HG03064 (cell line): ENCODE measurements at regions not wholly inside any gene's neighbourhood (a gene's known extent, or its start where the extent isn't known, plus 50 kb on each side); places are given as distances from the start of the nearest gene placed in this dataset.
"Not testable (repeated sequence)": the region's sequence is repeated elsewhere in the genome, so short reads cannot be mapped to it uniquely, and the experiment has no call there.

Experiments
- ATAC-seq: cut with Tn5 transposase; IDR thresholded peaks from one replicate; pipeline ENCODE4 v1.9.1; 2021; ENCODE audit warnings: low read depth; ENCODE audit not compliant: unreplicated experiment

DNA sequence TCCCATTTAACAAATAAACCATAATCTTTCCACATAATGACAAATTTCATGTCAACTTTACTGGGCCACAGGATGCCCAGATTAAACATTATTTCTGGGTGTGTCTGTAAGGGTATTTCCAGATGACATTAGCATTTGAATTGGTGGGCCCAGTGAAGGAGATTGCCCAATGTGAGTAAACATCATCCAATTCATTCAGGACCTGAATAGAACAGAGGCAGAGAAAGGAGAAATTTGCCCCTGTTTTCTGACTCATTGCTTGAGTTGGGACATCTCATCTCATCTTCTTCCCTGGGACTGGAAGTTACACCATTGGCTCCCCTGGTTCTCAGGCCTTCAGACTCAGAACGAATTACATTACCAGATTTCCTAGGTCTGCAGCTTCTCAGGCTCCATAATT lies 142.9 kb downstream of the TPBG start:
- ATAC-seq, result no peak

DNA sequence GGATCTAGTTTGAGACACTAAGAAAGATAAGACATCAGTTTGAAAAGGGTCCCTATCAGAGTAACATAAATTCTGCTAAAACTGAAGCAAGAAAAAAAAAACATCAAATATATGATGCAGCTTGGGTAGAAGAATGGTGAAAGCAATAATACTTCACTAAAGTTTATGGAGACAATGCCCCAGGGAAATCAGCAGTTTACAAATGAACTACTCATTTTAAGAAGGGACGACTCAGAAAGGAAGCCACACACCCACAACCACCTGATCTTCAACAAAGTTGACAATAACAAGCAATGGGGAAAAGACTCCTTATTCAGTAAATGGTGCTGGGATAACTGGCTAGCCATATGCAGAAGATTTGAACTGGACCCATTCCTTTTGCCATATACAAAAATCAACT lies 143.5 kb downstream of the TPBG start:
- ATAC-seq, result no peak

DNA sequence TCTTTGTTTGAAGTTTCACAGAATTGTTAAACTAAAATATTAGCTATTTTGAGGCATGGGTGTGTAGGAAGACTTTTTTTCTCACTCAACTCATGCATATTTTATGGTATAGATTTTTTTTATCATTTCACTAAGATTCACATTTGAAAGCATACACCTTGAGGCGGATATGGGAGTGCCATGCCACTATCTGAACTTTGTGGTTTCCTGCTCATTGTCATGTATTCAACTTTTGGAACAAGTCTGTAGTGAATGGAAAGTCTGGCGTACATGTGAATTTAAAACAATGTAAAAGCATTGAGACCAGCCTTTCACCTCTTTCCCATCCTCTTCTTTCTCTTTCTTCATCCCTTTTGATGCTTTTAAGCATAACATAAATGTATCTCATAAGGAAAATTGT lies 147.9 kb downstream of the TPBG start:
- ATAC-seq, result no peak

DNA sequence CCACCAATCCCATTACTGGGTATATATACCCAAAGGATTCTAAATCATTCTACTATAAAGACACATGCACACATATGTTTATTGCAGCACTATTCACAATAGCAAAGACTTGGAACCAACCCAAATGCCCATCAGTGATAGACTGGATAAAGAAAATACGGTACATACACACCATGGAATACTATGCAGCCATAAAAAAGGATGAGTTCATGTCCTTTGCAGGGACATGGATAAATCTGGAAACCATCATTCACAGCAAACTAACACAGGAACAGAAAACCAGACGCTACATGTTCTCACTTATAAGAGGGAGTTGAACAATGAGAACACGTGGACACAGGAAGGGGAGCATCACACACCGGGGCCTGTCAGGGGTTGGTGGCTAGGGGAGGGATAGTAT lies 154.3 kb downstream of the TPBG start:
- ATAC-seq, result not testable (repeated sequence)

DNA sequence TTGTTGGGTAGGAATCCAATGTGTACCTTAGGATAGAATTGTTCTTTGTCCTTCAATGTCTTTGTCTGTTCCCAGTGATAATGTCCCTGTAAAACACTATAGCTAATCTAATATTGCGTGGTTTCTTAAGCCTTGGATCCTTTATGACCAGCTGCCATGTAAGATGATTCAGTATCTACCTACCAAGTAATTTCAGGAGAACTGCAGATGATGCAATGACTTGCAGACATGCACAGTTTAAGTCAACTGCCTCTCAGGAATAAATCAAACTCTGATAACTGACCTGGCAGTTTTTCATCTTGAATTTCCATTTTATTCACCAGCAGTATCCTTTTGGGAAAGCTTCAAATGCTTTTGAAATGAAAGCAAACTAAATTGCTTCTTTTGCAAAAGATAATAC lies 157.8 kb downstream of the TPBG start:
- no peak for ATAC-seq

DNA sequence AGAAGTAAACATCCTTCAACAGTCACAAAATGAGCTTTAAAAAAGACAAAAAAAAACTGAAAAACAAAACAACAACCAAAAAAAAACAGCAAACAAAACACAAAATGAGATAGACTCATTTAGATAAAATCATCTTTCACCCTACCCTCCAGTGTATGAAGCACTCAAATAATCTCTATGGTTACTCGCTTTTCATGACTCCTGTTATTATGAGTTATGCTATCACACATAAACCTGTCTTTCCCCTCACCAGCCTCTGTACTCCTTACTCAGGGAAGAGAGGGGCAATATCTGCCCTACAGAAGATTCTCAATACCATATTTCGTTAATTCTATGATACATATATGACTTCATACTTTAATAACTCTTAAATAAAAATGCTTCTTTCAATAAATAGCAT lies 158.2 kb downstream of the TPBG start:
- no peak for ATAC-seq

DNA sequence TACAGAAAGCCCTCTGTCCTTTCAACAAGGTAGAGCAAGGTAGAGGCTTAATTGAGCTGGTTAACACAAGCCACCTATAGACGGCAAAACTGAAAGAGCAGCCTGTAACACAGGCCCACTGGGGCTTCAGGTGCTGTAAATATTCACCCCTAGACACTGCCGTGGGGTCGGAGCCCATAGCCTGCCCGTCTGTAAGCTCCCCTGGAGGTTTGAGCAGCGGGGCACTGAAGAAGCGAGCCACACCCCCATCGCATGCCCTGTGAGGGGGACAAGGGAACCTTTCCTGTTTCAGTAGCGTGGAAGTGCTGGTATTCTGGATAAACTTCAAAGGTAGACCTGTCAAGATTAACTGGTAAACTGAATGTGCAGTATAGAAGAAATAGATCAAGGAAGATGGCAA lies 160.4 kb downstream of the TPBG start:
- no peak for ATAC-seq

DNA sequence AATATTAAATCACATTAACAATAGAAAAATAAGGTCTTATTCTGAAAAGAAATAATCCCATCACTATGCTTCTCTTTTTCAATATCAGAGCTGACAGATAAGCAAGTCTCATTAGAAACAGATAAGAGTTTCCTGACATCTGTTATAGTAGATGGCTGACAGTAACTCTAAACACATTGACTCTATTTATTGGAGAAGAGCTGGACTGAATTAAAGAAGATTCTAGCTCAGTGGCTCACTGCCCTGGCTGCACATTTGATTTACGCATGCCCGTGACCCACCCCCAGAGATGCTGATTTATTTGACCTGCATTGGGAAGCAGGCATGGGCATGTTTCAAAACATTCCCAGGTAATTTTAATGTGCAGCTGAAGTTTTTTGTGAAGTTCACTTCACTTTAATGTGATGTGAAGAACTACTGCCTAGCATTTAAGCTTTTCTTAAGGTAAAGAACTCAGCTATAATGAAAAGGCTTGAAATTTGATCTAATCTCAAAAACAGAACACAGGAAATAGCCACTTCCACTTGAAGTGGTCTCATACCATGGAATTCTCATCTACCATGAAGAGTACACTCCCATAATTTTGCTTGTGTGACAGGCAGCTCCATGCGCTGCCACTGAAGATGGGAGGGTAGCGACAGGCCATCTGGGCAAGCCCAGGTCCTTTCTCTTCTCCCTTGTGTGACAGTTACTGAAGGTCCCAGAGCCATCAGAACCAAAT lies 162.3 kb downstream of the TPBG start:
- no peak for ATAC-seq

DNA sequence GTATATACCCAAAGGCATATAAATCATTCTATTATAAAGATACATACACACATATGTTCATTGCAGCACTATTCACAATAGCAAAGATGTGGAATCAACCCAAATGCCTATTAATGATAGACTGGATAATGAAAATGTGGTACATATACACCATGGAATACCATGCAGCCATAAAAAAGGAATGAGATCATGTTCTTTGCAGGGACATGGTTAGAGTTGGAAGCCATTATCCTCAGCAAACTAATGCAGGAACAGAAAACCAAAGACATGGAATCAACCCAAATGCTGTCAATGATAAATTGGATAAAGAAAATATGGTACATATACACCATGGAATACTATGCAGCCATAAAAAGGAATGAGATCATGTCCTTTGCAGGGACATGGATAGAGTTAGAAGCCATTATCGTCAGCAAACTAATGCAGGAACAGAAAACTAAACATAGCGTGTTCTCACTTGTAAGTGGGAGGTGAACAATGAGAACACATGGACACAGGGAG lies 166.4 kb downstream of the TPBG start:
- not testable (repeated sequence) for ATAC-seq

DNA sequence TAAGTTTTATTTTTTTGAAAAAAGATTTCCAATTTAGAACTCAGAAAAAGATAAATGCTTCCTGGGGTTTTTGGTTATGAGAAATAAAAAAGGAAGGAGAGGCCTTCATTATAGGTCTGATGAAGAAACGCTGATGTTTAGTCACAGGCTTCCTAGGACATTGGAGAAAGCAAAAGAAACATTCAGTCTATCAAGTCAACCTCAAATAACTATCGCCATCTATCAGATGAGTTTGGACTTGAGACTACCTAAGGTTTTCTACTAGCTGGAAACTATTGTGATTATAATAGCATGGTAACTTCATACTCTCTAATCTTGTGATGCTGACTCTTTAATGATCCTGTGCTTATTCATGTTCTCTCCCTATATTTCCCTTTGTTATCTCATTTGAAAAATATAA lies 171.3 kb downstream of the TPBG start:
- no peak for ATAC-seq

DNA sequence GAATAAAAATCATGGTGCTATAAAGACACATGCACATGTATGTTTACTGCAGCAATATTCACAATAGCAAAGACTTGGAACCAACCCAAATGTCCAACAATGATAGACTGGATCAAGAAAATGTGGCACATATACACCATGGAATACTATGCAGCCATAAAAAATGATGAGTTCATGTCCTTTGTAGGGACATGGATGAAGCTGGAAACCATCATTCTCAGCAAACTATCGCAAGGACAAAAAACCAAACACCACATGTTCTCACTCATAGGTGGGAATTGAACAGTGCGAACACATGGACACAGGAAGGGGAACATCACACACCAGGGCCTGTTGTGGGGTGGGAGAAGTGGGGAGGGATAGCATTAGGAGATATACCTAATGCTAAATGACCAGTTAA lies 185.9 kb downstream of the TPBG start:
- not testable (repeated sequence) for ATAC-seq

DNA sequence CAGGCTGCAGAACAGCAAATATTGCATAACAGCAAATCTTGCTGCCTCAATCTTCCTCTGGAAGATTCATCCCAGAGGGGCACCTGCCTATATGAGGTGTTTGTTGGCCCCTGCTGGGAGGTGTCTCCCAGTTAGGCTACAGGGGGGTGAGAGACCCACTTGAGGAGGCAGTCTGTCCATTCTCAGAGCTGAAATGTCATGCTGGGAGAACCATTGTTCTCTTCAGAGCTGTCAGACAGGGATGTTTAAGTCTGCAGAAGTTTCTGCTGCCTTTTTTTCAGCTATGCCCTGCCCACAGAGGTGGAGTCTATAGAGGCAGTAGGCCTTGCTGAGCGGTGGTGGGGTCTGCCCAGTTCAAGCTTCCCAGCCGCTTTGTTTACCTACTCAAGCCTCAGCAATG lies 187.7 kb downstream of the TPBG start:
- ATAC-seq, result not testable (repeated sequence)

DNA sequence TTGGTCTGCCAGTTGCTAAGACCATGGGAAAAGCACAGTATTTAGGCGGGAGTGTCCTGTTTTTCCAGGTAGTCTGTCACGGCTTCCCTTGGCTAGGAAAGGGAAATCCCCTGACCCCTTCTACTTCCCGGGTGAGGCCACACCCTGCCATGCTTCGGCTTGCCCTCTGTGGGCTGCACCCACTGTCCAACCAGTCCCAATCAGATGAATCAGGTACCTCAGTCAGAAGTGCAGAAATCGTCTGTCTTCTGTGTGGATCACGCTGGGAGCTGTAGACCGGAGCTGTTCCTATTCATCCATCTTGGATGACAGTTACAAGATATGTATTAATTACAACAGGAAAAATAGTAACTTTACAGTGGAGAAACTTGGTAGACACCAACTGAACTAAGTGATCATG lies 188.2 kb downstream of the TPBG start:
- ATAC-seq, result no peak

DNA sequence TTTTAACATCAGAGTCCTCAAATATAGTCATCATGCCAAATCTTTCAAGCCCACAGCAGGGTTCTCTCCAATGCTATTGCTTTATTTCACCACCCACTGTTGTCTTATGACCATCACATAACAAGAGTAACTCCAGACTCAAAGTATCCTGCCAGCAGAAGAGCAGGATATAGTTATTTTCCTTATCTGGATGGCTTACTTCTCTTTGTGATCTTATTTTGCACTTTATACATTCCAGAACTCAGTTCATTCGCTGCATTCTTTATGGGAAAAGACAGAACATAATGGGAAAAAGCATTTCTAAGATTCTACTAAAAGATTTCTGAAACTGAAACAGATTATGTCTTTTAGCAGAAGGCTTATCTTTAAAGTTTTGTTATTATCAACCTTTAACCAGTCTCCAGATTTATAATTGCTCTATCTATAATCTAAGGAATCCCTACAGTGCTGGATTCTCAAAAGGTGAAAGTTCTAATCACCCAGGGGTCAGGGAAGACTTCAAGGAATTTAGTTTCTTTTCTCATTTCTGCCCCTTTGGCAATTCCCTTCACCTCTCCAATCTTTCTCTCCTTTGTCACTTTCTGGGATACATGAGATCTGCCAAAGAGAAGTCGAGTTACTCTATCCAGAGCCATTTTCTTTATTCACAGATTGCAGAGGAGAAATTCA lies 190.4 kb downstream of the TPBG start:
- ATAC-seq, result no peak

DNA sequence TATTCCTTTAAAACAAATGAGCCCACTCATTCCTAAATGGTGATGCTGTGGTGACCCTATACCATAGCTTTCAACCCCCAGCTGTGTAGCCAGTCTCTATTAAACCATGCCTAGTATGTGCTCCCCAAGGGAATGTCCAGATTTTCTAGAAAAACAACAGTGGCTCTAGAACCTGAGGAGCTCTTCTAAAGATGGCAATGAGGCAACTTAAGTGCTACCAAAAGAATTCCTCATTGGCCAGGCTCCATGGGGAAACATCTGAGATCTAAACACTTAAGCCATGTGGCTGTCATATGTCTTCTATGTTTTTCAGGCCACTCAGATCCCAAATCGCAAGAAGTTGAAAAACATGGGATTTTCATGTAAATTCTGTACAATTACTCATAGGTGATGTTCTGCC lies 191.0 kb downstream of the TPBG start:
- ATAC-seq, result no peak

DNA sequence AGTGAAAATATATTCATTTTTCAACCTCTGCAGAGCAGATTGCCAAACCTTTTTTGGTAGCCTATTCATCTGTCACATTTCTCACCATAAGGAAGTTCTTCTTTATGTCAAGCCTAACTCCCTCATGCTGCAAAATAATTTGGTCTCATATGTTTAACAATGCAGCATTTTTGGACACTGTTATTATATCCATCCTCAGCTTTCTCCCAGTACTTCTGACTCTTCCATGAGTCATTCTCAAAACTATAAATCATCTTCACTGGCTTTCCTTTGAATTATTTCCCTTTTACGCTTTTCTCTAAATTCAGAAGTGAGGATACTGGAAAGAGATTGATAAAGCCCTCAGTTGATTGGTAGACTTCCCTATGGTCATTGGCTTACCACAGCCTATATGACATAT lies 192.2 kb downstream of the TPBG start:
- no peak for ATAC-seq

DNA sequence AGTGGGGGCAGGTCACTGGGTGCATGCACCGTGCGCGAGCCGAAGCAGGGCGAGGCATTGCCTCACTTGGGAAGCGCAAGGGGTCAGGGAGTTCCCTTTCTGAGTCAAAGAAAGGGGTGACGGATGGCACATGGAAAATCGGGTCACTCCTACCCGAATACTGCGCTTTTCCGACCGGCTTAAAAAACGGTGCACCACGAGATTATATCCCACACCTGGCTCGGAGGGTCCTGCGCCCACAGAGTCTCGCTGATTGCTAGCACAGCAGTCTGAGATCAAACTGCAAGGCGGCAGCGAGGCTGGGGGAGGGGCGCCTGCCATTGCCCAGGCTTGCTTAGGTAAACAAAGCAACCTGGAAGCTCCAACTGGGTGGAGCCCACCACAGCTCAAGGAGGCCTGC lies 194.9 kb downstream of the TPBG start:
- ATAC-seq, result not testable (repeated sequence)

DNA sequence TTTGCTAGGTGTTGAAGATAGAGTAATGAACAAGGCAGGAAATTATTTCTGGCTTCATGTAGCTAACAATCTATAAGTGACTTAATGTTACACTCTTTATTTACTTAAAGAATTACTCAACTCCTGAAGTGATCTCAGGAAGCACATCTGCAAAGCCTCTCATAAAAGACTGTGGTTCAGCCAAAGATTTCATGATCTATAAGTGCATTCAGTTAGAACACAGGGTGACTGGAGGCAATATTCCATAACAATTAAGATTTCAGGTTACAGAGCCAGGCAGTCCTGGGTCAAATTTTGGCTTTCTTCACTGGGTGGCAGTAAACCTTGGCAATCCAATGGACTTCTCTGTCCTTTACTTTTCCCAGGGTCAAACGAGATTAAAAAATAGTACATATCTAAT lies 204.0 kb downstream of the TPBG start:
- no peak for ATAC-seq

DNA sequence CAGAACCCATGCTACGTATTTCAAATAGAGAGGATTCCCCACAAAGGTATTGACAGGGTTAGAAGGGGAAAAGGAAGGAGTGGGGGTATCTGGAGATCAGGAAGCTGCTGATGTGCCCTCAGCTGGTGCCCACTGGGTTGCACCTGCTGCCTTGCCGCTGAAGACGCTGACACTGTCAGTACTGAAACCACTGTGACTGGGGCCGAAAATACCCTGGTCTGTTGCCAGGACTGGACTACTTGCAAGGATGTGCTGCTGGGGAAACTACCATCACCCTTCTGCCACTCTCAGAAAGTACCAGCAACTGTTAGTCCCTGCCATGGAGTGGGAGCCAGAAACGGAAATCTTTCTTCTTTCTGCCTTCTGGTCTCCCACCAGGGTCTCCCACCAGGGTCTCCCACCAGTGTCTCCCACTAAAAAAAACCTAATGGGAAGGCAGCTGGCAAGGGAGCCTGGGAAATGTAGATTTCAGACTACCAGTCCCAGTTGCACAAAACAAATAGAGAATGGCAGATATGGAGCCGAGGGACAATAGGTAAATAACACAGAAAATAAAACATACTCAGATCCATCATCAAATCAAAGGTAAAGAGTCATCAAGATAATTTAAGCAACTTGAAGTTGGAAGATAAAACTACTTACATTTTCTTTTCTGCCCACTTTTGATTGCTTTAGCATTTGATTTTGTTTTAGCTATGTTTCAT lies 204.8 kb downstream of the TPBG start:
- ATAC-seq, result peak; percentile 94

DNA sequence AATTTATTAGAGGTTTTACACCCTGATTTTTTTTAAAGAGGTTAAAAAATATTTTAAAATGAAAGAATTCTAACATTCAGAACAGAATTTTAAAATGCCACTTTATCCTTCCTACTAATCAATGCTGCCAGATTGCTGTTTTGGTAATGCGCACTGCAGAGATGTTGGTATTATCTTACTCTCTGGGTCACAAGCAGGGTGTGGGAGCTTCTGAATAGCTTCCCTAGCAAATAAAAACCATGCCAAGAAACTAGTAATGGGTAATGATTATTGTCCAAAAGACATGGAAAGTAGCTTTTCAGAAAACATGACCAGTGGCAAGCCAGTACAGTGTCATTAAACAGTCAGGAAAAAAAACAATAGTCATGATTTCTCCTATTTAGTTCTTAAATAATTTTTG lies 205.4 kb downstream of the TPBG start:
- no peak for ATAC-seq

DNA sequence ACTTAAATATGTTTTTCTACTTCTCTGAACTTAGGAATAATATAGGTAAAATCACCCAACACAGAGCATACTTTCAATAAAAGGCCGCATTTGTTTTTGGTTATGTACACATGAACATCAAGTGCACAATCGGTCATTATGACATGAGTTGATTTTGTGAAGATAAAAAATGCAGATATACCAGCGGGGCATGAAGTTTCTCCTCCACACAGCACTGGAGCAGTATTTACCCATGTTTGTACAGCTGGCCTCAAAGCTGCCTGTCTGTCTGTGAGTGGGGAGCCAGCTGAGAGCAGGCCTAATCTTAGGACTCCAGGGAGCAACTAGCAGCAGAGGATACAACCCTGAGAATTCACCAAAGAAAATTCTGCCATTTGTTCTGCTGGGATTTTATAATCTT lies 206.5 kb downstream of the TPBG start:
- ATAC-seq, result no peak

DNA sequence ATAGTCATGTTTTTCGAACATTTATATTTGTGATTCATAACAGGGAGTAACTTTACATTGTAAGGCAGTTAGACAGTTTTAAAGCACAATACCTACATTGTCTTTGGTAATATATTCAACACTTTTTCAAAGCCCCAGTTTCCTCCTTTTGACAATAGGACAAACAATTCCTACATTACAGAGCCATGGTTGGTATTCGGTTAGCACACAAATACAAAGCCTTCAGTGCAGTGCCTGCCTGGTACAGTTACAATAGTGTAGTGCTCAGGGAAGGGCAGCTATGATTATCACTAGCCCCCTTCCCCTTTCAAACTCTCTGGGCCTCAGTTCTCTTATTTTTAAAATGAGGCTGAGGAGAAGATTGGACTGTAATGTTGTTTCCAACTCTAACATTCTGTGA lies 207.8 kb downstream of the TPBG start:
- ATAC-seq, result no peak
